Activated CD4-positive, alpha-beta T cell treated with anti-CD3 and anti-CD28 coated beads, Interleukin-2, amount 50 U/mL, for 4 hours (primary cell): ENCODE measurements at regions not wholly inside any gene's neighbourhood (a gene's known extent, or its start where the extent isn't known, plus 50 kb on each side); places are given as distances from the start of the nearest gene placed in this dataset.
"Not testable (repeated sequence)": the region's sequence is repeated elsewhere in the genome, so short reads cannot be mapped to it uniquely, and the experiment has no call there.

Source experiments
- DNase-seq, 2 experiments: peaks; one replicate each; pipeline ENCODE4 v3.0.0-alpha.2; 2020

DNA sequence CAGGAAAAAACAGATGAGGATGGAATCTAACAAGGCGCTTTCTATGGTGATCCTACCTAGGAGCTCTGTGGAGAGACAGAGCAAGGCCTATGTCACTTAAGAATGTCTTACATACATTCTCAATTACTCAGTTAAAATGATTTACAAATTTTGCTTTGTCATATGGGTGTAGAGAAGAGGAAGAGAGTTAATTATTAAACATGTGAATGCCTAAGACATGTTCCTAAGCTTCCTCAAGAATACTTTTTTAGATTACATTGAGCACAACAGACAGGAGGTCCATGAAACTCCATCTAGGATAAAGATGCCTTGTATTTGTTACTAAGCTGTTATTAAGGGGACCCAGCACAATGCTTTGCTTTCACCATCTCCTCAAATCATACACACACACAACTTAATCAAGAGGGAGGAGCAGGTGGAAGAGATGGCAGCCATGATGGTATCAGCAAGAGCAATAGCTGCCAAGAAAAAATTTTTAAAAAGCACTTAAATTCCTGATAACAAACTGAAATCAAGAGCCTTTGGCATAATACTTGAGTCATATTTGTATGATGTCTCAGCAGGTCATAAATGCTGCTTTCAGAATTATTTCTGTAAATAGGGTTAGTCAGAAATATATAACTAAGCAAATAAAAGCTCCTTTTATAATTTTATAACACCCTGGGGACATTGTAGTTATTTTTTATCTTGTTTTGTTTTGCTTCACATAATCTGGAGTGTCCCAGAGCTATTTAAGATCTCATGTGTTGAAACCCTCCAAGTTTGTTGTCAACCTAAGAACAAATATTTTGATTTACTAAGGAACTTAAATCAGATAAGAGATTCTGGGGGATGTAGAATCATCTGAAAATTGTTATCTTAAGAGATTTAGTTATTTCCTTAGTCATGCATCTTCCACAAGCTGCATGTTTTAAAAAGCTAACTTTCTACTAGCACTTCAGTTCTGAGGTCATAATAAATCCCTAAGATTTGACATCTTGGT lies 70.0 kb upstream of the CD2AP start:
- DNase-seq, result no peak

DNA sequence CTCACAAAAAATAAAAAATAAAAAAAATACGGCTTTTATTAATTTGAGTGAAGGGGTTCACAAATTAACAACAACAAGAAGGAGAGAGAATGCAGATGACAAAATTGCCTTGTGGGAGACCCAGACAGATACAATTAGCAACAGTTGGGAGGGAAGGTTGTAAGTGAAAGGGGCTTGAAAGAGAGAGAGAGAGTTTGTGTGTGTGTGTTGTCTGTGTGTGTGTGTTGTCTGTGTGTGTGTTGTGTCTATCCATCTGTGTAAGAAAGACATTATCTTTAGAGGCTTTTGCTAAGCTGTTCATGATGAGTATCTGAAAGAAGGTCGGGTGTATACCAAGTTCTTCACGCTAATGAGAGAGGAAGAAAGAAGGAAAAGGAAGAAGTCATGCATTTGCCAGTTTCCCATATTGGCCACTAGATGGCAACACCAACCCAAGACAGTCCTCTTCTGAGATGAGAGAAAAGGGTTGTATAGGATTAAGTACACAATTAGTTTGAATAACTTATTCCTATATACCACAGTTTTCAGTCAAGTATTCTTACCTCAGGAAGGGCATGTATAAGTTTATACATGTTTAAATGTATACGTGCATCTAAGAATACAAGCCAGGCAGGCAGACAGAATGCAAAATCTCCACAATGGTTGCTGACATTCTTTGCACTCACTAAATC lies 63.7 kb upstream of the CD2AP start:
- peak; percentile 11 to 20 for DNase-seq

DNA sequence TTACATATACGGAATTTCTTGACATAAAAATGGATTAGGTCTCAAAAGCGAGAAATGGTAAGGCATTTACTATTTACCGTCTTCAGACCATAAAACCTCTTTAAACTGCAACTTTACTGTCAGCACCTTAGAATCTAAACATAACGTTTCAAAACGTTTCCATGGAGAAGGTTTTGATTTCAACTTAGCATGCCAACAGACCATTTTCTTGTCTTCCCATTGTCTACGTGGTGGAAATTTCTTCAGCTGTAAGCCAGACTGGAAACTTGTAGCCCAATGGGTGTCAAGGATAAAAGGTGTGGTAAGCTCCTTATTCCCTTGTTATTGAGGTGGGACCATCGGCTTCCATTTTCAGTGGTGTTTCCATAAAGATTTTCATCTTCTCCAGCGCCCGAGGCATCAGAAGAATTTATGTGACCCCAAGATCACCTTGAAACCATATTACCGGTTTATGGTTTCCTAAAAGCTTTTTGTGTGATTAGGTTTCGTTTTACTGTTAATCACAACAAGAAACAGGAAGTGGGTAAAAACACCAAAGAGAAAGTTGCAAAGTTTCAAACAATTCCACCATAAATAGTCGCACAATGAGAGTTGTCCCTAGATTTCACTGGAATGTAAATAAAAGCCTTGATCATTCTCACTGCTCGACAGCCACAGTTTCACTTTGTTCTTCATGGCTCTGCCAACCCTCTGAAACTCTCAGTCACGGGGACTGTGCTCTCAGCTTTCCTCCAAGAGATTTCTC lies 63.0 kb upstream of the CD2AP start:
- peak in 1 of 2 experiments; percentile 5 for DNase-seq

DNA sequence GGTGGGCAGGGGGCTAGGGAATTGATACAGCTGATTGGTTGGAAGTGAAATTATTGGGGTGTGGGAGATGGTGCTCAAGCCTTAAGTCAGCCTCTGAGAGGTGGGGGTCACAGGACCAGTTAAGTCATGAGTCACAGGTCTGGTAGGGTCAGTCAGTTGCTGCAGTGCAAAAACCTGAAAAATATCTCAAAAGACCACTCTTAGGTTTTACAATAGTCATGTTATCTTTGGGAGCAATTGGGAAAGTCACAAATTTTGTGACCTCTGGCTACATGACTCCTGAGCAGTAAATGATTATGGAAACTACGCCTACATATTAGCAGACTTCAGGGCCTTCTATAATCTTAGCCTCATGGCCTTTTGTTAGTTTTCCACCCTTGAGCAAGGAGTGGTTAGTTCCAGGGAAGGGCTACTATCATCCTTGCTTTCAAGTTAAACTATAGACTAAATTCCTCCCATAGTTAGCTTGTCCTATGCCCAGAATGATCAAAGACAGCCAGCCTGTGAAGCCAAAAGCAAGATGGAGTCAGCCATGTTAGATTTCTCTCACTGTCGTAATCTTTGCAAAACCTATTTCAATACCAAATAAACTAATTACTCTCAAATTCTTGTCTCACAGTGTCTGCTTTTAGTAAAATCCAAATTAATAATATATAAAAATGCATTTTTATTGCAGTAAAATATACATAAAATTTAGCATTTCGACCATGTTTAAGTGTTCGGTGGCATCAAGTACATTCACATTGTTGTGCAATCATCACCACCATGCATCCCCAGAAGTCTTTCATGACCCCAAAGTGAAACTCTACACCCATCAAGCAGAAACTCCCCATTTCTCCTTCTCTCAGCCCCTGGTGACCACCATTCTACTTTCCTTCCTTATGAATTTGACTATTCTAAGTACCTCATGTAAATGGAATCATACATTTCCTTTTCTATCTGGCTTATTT lies 60.9 kb upstream of the CD2AP start:
- no peak for DNase-seq

DNA sequence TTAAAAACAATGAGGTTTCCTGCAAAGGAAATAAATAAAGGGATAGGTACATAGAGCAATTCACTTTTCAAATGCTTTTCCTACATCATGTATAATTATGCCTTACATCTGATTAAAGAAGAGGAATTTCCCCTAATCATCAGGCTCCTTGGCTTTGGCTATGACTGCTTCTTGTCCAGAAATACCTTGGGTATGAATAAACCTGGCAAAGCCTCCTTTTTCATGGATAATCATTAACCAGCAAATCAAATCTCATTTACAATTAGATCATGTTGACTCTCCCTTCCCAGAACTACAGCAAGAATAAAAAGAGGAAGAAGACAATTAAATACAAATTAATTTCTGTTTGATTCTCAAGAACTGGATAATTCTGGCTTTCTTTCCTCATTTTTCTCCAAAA lies 58.0 kb upstream of the CD2AP start:
- DNase-seq, result no peak

DNA sequence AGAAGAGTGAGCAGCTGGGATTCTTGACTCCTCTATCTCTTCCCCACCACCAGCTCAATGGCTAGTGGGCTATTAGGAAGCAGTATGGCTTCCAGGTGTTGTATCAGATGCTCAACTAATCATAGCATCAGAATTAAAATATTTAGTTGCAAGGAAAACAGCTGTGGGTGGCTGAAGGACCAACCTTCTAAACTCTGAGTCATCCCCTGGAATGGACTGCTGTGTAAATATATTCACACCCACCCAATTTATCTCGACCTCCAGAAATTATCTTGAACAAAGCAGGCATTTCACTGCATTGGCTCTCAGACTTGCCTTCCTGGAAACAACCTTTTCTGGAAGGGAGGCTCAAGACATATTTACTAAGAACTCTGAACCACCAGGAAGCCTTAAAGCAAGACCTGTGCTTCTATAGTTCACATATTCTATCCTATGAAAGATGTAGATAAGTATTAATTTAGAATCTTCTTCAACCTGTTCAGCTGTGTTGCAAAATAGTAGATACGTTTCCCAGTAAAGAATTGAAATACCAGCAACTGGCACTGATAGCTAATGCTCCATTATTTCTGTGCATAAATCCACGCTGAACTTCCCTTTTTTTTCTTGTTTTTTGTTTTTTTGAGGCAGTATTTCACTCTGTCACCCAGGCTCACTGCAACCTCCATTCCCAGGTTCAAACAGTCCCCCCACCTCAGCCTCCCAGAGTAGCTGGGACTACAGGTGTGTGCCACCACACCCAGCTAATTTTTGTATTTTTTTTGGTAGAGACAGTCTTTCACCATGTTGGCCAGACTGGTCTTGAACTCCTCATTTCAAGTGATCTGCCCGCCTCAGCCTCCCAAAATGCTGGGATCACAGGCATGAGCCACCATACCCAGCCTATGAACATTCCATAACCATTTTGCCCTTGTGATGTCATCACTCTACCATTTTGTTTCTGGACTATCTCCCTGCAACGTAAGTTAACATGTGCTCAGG lies 56.9 kb upstream of the CD2AP start:
- no peak for DNase-seq

DNA sequence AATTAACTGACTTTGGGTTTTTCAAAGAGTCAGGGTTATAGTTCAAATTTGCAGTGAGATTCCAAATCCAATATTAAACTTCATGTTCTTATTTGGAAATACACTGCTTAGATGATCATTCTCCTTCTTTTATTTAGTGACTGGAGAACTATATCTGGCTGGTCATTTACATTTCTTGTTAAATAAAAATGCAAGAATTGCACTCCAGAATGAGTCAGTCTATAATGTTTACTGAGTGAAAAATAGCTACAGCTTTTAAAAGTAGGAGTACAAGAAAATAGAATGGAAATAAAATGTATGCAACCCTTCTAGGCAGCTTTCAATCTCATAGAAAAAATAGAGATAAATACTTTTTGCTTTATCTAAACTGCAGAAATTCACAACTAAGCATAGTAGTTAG lies 54.5 kb upstream of the CD2AP start:
- DNase-seq, result no peak

DNA sequence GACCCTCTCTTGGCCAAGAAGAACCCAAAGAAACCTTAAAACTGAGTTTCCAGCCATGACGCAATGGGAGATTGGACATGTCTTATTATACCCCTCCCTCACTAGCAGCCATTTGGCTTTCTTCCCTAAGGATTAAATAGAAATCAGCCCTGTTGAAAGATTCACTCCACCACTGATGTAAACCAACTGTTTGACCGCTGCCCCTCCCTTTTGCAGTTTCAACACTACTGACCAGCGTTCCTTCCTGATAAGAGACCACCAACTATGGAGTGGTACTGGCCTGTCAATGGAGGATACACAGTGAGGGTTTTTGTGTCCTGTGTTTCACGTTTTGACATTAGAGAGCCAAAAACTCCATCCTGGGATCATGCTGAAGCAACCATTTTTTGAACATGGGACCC lies 53.2 kb upstream of the CD2AP start:
- DNase-seq, result no peak

DNA sequence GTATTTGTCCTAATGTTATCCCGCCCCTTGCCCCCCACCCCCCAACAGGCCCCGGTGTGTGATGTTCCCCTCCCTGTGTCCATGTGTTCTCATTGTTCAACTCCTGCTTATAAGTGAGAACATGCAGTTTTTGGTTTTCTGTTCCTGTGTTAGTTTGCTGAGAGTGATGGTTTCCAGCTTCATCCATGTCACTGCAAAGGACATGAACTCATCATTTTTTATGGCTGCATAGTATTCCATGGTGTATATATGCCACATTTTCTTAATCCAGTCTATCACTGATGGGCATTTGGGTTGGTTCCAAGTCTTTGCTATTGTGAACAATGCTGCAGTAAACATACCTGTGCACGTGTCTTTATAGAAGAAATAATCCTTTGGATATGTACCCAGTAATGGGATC lies 51.9 kb upstream of the CD2AP start:
- not testable (repeated sequence) for DNase-seq

DNA sequence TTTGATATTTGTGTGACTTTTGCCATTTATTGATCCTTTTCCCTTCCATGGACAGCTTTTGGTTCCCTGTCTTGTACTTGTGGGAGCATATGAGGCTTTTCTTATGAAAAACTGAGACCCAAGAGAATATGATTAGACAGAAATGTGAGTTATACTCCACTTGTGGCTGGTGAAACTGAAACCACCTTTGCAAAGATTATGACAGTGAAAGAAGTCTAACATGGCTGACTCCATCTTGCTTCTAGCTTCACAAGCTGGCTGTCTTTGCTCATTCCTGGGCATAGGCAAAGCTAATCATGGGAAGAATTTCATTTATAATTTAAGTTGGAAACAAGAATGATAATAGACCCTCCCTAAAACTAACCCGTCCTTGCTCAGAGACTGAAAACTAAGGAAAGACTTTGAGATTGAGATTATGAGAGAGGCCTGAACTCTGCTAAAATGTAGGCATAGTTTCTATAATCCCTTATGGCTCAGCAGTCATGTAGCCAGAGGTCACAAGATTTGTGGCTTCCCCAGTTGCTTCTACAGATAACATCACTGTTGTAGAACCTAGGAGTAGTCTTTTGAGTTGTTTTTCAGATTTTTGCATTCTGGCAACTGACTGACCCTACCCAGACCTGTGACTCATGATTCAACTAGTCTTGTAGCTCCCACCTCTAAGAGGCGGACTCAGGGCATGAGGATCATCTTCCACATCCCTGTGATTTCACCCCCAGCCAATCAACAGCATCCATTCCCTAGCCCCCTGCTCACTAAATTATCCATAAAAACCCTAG lies 50.9 kb upstream of the CD2AP start:
- no peak for DNase-seq

DNA sequence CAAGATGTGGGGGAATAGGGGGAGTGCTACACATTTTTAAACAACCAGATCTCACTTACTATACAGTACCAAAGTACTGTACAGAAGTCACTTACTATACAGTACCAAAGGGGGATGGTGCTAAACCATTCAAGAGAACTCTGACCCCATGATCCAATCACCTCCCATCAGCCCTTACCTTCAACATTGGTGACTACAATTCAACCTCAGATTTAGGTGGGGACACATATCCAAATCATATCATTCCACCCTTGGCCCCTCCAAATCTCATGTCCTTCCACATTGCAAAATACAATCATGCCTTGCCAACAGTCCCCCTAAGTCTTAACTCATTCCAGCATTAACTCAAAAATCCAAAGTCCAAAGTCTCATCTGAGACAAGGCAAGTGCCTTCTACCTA lies 49.9 kb upstream of the CD2AP start:
- no peak for DNase-seq
